HCT116 (cell line): ENCODE measurements at regions not wholly inside any gene's neighbourhood (a gene's known extent, or its start where the extent isn't known, plus 50 kb on each side); places are given as distances from the start of the nearest gene placed in this dataset.

ENCODE experiments used
- ATAC-seq: fragments of 200-7000 bp; cut with Tn5 transposase; 2 replicates; pipeline ENCODE4 v1.9.1; 2020; ENCODE audit warnings: mild to moderate bottlenecking, moderate library complexity
- BruUV-seq: library from RNA; stranded (reverse); fragments of 400-500 nt; replicated peaks from 2 replicates; lab custom pipeline; 2021; lab: Mats Ljungman, UMichigan
- CTCF ChIA-PET: fragments of 300-600 bp; sonication (Branson Sonifier 250); formaldehyde crosslinking; loops from one replicate; lab custom pipeline; 2021; ENCODE audit warnings: antibody characterized with exemption; lab: Charles Lee
- POLR2A ChIA-PET: fragments of 300-600, 350-600 bp; sonication (Branson Sonifier 250); formaldehyde crosslinking; loops from one replicate; lab custom pipeline; 2021; ENCODE audit warnings: antibody characterized with exemption; lab: Charles Lee
- RAD21 ChIA-PET, 2 experiments: fragments of 300-600 bp; sonication (Branson Sonifier 250); formaldehyde crosslinking; loops; one replicate each; lab custom pipeline; 2023; ENCODE audit warnings: low total read pairs in 2 of 2; ENCODE audit not compliant: uncharacterized antibody in 2 of 2, unreplicated experiment in 2 of 2, low non-redundant PET in 1 of 2; lab: Charles Lee
- DNase-seq: peaks from one replicate; pipeline ENCODE4 v3.0.0-alpha.2; 2010; ENCODE audit warnings: low read depth, low spot score
- H2AFZ ChIP-seq: fragments of 200-600 bp; shearing (Covaris generic), sonication (generic); 2 replicates; pipeline ENCODE4 v1.6.1; 2017; ENCODE audit warnings: low read depth, mixed run types, mixed read lengths, antibody characterized with exemption, low read length; ENCODE audit not compliant: poor library complexity, severe bottlenecking
- H3K27ac ChIP-seq: 2 replicates; pipeline ENCODE4 v1.5.1; 2012; ENCODE audit warnings: low read depth, low read length
- H3K27me3 ChIP-seq: fragments of 200-600 bp; sonication (generic); 2 replicates; pipeline ENCODE4 v1.6.1; 2016; ENCODE audit warnings: mixed run types, low read length, mixed read lengths; ENCODE audit not compliant: insufficient read depth
- H3K36me3 ChIP-seq, 2 experiments: fragments of 200-500 bp in 1 of 2; fragments of 200-600 bp in 1 of 2; sonication (Bioruptor generic) in 1 of 2; sonication (generic) in 1 of 2; 2 replicates each; pipeline versions ENCODE4 v1.5.1 to v1.6.1; 2014 to 2016; ENCODE audit warnings: low read length in 2 of 2, inconsistent platforms in 1 of 2, mixed read lengths in 1 of 2, mixed run types in 1 of 2; ENCODE audit not compliant: insufficient read depth in 2 of 2, control insufficient read depth in 1 of 2
- H3K4me1 ChIP-seq, 2 experiments: fragments of 200-600 bp in 1 of 2; sonication (generic) in 1 of 2; 2 replicates each; pipeline versions ENCODE4 v1.5.1 to v1.6.1; 2012 to 2017; ENCODE audit warnings: low read length in 2 of 2, inconsistent platforms in 1 of 2, mild to moderate bottlenecking in 1 of 2, mixed read lengths in 1 of 2, mixed run types in 1 of 2, moderate library complexity in 1 of 2; ENCODE audit not compliant: insufficient read depth in 2 of 2, control insufficient read depth in 1 of 2
- H3K4me2 ChIP-seq: fragments of 200-600 bp; sonication (generic); 2 replicates; pipeline ENCODE4 v1.6.1; 2017; ENCODE audit warnings: mixed run types, low read length, mixed read lengths
- H3K4me3 ChIP-seq, 2 experiments: fragments of 200-600 bp in 1 of 2; sonication (generic) in 1 of 2; replicated peaks in 1 of 2; 2 replicates each; pipeline ENCODE4 v1.5.1; 2011 to 2016; ENCODE audit warnings: low read length in 2 of 2, control low read depth in 1 of 2, low read depth in 1 of 2, mild to moderate bottlenecking in 1 of 2, mixed read lengths in 1 of 2, mixed run types in 1 of 2
- H3K79me2 ChIP-seq: fragments of 200-600 bp; sonication (generic); 2 replicates; pipeline ENCODE4 v1.6.1; 2017; ENCODE audit warnings: mild to moderate bottlenecking, mixed run types, low read length, moderate library complexity, mixed read lengths; ENCODE audit not compliant: insufficient read depth
- H3K9ac ChIP-seq: fragments of 200-600 bp; sonication (generic); 2 replicates; pipeline ENCODE4 v1.6.1; 2016; ENCODE audit warnings: low read length, mixed read lengths
- H3K9me2 ChIP-seq: fragments of 200-600 bp; sonication (generic), shearing (Covaris generic); 2 replicates; pipeline ENCODE4 v1.6.1; 2017; ENCODE audit warnings: mixed run types, mild to moderate bottlenecking, moderate library complexity; ENCODE audit not compliant: insufficient read depth
- H3K9me3 ChIP-seq, 2 experiments: fragments of 200-500 bp in 1 of 2; fragments of 200-600 bp in 1 of 2; sonication (Bioruptor generic) in 1 of 2; sonication (generic) in 1 of 2; 2 replicates each; pipeline ENCODE4 v1.6.1; 2014 to 2017; ENCODE audit warnings: low read length in 2 of 2, mixed read lengths in 2 of 2, inconsistent platforms in 1 of 2, low read depth in 1 of 2, mild to moderate bottlenecking in 1 of 2, mixed run types in 1 of 2, moderate library complexity in 1 of 2; ENCODE audit not compliant: control insufficient read depth in 1 of 2, insufficient read depth in 1 of 2
- H4K20me1 ChIP-seq: fragments of 200-600 bp; sonication (generic), shearing (Covaris generic); 2 replicates; pipeline ENCODE4 v1.6.1; 2017; ENCODE audit warnings: mixed run types, mild to moderate bottlenecking, moderate library complexity; ENCODE audit not compliant: insufficient read depth
- CBX3 ChIP-seq: IDR thresholded peaks from 2 replicates; pipeline ENCODE4 v1.6.1; 2012; ENCODE audit warnings: low read depth
- CEBPB ChIP-seq: IDR thresholded peaks from 2 replicates; pipeline ENCODE4 v1.6.1; 2012; ENCODE audit warnings: low read depth
- EGR1 ChIP-seq: IDR thresholded peaks from 2 replicates; pipeline ENCODE4 v1.6.1; 2012; ENCODE audit warnings: low read depth
- EZH2 ChIP-seq: fragments of 200-600 bp; sonication (generic); IDR thresholded peaks from 2 replicates; pipeline ENCODE4 v1.6.1; 2017; ENCODE audit warnings: antibody characterized with exemption, mixed run types
- FOSL1 ChIP-seq: IDR thresholded peaks from 2 replicates; pipeline ENCODE4 v1.6.1; 2012; ENCODE audit warnings: low read depth
- JUND ChIP-seq: IDR thresholded peaks from 2 replicates; pipeline ENCODE4 v1.6.1; 2012
- POLR2A ChIP-seq: IDR thresholded peaks from 2 replicates; pipeline ENCODE4 v1.7.0; 2011; ENCODE audit warnings: borderline replicate concordance; ENCODE audit not compliant: insufficient read depth, insufficient read length; ENCODE audit errors: extremely low read depth
- POLR2AphosphoS5 ChIP-seq: IDR thresholded peaks from 2 replicates; pipeline ENCODE4 v1.6.1; 2011; ENCODE audit warnings: mild to moderate bottlenecking, low read depth, low read length, moderate library complexity
- RAD21 ChIP-seq: IDR thresholded peaks from 2 replicates; pipeline ENCODE4 v1.6.1; 2012; ENCODE audit warnings: low read depth, mild to moderate bottlenecking
- SIN3A ChIP-seq: IDR thresholded peaks from 2 replicates; pipeline ENCODE4 v1.6.1; 2012; ENCODE audit warnings: low read depth
- TCF7L2 ChIP-seq: IDR thresholded peaks from 2 replicates; pipeline ENCODE4 v1.7.0; 2011; ENCODE audit warnings: borderline replicate concordance, inconsistent platforms; ENCODE audit not compliant: insufficient read depth, insufficient read length; ENCODE audit errors: extremely low read depth
- YY1 ChIP-seq: IDR thresholded peaks from 2 replicates; pipeline ENCODE4 v1.6.1; 2011; ENCODE audit warnings: low read length, low read depth, moderate library complexity, mild to moderate bottlenecking; ENCODE audit not compliant: insufficient replicate concordance; ENCODE audit errors: extremely low read depth
- ZFX ChIP-seq: fragments of 450-650 bp; IDR thresholded peaks from 2 replicates; pipeline ENCODE4 v1.6.1; 2017
- ZNF274 ChIP-seq: fragments of 200-500 bp; sonication (Bioruptor generic); IDR thresholded peaks from 2 replicates; pipeline ENCODE4 v1.6.1; 2014; ENCODE audit warnings: mild to moderate bottlenecking, low read depth, low read length, inconsistent platforms
- intact Hi-C: fragments of 100-400 bp; cut with micrococcal nuclease; formaldehyde crosslinking; loops from 2 replicates; pipeline ENCODE4 v1.10.0; 2022
- TF ChIP-seq, protein P1 (sequence below): IDR thresholded peaks from 2 replicates; pipeline ENCODE4 v1.6.1; 2012; ENCODE audit warnings: low read depth
- TF ChIP-seq, protein P2 (sequence below): IDR thresholded peaks from 2 replicates; pipeline ENCODE4 v1.6.1; 2011; ENCODE audit warnings: mild to moderate bottlenecking, low read length, moderate library complexity; ENCODE audit not compliant: insufficient replicate concordance; ENCODE audit errors: extremely low read depth

DNA sequence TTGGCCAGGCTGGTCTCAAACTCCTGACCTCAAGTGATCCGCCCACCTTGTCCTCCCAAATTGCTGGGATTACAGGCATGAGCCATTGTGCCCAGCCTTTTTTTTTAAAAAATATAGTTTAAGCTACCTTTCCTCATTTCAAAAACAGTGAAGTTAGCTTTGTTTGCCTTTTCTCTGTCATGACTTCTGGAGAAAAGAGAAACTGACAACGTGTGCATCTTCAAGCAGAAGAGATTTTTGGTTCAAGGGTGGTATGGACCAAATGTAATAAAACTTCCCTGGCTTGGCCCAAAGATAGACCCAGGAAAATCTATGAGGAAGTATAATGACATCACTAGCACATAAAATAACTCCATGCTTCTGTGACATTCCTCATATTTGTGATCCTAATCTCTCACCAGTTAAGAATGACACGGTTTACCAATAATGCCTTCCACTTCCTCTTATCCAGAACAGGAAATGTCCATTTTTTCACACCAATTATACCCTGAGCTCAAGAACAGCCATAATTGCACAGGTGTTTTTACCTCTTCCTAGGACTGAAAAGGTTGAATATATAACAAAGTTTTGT lies 781.2 kb upstream of the NR2F2 start:
- H3K4me2 ChIP-seq: no peak overlapping the region
- POLR2A ChIA-PET: no interaction called here
- H3K9ac ChIP-seq: no peak overlapping the region
- no peaks in the 10 kb centered on the region for H3K79me2 ChIP-seq
- no peak for TF ChIP-seq ZNF274
- TF ChIP-seq CEBPB: no peak
- no peak for TF ChIP-seq POLR2AphosphoS5
- TF ChIP-seq TCF7L2: no peak
- TF ChIP-seq POLR2A: no peak
- no peak overlapping the region for H3K4me3 ChIP-seq
- peaks cover 3% of the 10 kb centered on the region; the same call in 1 of the 2 replicates for H3K9me2 ChIP-seq
- BruUV-seq: no TSS peak
- CTCF ChIA-PET: no interaction called here
- RAD21 ChIA-PET: no interaction called here
- H4K20me1 ChIP-seq: no peaks in the 10 kb centered on the region
- H3K27ac ChIP-seq: no peak overlapping the region
- no peaks in the 10 kb centered on the region for H3K36me3 ChIP-seq
- H3K9me3 ChIP-seq: no peaks in the 10 kb centered on the region
- no peak for DNase-seq
- intact Hi-C loops: no loop called here
- no peaks in the 10 kb centered on the region for H3K4me1 ChIP-seq
- H3K27me3 ChIP-seq: no peaks in the 10 kb centered on the region
- H2AFZ ChIP-seq: no peak overlapping the region
- no peak for ATAC-seq

DNA sequence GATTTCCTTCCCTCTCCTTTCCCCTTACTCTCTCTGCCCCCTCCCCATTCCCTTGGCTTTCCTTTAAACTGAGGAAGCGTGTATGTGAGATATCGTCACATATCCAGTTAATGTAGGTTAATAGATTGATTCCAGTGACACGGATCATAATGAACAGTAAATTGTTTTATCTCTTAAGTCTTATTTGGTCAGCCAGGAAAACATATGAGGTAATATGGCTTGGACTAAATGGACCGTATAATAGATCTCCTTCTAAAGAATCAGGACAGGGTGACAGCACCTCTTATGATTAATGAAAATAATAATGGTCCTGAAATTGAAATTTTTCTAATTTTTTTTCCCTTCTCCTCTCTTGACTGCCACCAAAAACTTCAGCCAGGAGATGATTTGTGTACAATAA lies 779.8 kb upstream of the NR2F2 start:
- ChIA-PET POLR2A (no interaction called here), RAD21 (no interaction called here), CTCF (no interaction called here)
- TF ChIP-seq RAD21 (no peak), POLR2A (no peak), FOSL1 (no peak), EZH2 (no peak), EGR1 (no peak), JUND (no peak), SIN3A (no peak), POLR2AphosphoS5 (no peak), TCF7L2 (no peak), CBX3 (no peak), ZFX (no peak), YY1 (no peak)
- TF ChIP-seq, protein P1, sequence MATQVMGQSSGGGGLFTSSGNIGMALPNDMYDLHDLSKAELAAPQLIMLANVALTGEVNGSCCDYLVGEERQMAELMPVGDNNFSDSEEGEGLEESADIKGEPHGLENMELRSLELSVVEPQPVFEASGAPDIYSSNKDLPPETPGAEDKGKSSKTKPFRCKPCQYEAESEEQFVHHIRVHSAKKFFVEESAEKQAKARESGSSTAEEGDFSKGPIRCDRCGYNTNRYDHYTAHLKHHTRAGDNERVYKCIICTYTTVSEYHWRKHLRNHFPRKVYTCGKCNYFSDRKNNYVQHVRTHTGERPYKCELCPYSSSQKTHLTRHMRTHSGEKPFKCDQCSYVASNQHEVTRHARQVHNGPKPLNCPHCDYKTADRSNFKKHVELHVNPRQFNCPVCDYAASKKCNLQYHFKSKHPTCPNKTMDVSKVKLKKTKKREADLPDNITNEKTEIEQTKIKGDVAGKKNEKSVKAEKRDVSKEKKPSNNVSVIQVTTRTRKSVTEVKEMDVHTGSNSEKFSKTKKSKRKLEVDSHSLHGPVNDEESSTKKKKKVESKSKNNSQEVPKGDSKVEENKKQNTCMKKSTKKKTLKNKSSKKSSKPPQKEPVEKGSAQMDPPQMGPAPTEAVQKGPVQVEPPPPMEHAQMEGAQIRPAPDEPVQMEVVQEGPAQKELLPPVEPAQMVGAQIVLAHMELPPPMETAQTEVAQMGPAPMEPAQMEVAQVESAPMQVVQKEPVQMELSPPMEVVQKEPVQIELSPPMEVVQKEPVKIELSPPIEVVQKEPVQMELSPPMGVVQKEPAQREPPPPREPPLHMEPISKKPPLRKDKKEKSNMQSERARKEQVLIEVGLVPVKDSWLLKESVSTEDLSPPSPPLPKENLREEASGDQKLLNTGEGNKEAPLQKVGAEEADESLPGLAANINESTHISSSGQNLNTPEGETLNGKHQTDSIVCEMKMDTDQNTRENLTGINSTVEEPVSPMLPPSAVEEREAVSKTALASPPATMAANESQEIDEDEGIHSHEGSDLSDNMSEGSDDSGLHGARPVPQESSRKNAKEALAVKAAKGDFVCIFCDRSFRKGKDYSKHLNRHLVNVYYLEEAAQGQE: no peak
- TF ChIP-seq, protein P2, sequence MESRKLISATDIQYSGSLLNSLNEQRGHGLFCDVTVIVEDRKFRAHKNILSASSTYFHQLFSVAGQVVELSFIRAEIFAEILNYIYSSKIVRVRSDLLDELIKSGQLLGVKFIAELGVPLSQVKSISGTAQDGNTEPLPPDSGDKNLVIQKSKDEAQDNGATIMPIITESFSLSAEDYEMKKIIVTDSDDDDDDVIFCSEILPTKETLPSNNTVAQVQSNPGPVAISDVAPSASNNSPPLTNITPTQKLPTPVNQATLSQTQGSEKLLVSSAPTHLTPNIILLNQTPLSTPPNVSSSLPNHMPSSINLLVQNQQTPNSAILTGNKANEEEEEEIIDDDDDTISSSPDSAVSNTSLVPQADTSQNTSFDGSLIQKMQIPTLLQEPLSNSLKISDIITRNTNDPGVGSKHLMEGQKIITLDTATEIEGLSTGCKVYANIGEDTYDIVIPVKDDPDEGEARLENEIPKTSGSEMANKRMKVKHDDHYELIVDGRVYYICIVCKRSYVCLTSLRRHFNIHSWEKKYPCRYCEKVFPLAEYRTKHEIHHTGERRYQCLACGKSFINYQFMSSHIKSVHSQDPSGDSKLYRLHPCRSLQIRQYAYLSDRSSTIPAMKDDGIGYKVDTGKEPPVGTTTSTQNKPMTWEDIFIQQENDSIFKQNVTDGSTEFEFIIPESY: no peak
- DNase-seq (no peak), ATAC-seq (no peak)
- Histone ChIP-seq H3K9me3 (no peaks in the 10 kb centered on the region), H3K4me1 (no peaks in the 10 kb centered on the region), H4K20me1 (no peaks in the 10 kb centered on the region), H2AFZ (no peak overlapping the region), H3K36me3 (no peaks in the 10 kb centered on the region), H3K27ac (no peak overlapping the region), H3K79me2 (no peaks in the 10 kb centered on the region), H3K27me3 (no peaks in the 10 kb centered on the region), H3K9me2 (peaks cover 3% of the 10 kb centered on the region; the same call in 1 of the 2 replicates), H3K4me3 (no peak overlapping the region), H3K9ac (no peak overlapping the region), H3K4me2 (no peak overlapping the region)
- no TSS peak for BruUV-seq
- intact Hi-C loops: loop anchor here (10.0 kb wide), 1 partner anchor 724 kb away; no protein-coding TSS in a partner anchor
